Fibroblast of skin of back (primary cell): ENCODE measurements at regions not wholly inside any gene's neighbourhood (a gene's known extent, or its start where the extent isn't known, plus 50 kb on each side); places are given as distances from the start of the nearest gene placed in this dataset.

Experiments
- DNase-seq: peaks from one replicate; pipeline ENCODE4 v3.0.0-alpha.2; 2013

- DNase-seq = no peak
Observed at GRCh38 chr20:63085151-63085861, 78.5 kb upstream of the BHLHE23 start.

DNA sequence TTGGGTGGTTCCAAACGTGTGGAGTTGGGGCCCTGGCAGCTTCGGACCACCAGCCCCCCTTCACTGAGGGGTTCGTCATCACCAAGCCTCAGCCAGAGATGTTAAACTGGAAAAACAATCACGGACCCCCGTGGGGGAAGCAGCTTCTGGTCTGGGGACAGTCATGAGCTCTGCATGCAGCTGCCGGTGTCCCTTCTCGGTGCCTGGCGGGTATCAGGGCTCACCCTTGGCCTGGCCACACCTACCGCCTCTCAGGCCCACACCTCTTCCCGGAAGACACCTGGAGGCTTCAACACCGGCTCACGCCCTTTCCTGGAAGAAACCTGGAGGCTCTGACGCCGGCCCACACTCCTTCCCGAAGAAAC is 77.8 kb upstream of the BHLHE23 start:
- DNase-seq = no peak

DNA sequence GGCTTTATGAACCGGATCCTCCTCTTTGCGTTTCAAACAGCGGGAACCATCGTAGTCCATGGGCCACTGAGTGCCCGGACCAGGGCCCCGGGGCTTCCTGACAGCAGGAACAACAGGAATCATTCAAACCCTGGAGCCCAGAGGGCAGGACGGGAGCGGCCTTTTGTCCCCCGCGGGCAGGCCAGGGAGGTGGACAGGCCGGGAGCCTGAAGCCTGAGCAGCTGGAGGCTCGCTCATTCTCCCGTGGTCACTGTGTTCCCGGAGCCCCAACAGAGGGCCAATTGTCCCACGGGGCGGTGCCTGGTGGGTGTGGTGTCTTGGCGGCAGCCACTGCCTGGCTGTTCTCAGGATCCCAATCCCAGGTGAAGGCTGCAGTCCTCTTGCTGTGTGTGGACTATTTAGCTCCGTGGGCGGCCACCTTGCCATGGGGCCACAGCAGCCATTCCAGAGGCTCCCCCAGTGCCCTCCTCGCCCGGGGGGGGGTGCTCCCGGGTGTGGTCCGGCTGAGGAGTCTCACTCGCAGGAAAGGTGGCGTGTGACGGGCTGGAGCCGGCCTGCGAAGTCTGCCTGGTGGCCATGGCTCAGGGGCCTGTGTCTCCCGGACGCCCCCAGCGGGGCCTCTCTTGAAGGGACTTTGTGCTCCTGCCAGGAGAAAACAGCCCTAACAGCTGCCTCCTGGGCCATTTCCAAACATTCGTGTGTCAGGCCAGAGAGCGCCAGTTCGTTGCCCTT is 77.2 kb upstream of the BHLHE23 start:
- DNase-seq = no peak

DNA sequence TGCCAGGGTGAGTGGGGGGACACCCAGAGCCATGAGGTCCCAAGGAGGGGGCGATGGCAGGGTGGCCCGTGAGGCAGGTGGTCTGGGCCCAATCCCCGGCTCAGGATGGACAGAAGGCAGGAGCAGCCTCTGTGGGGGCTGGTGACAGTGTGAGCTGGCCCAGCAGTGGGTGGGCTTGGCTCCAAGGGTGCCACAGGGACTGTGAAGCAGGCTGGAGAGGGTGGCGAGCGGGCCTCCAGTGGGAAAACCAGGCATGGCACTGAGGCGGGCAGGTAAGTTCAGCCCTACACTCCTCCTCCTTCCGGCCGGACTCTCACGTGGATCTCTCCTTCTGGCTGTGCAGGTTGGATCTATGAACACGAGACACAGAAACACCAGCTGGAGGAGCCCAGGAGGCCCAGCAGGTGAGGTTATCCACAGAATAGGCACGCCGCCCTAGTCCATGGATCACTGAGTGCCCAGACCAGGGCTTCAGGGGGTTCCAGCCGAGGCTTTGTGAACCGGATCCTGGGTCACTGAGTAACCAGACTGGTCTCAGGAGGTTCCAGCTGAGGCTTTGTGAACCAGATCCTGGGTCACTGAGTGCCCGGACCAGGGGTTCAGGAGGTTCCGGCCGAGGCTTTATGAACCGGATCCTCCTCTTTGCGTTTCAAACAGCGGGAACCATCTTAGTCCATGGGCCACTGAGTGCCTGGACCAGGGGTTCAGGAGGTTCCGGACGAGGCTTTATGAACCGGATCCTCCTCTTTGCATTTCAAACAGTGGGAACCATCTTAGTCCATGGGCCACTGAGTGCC is 76.4 kb upstream of the BHLHE23 start:
- DNase-seq = no peak

GRCh38 chr20:63082308-63082938 is 75.7 kb upstream of the BHLHE23 start:
- peak; percentile 38 for DNase-seq

GRCh38 chr20:63081831-63082230 is 75.1 kb upstream of the BHLHE23 start:
- no peak for DNase-seq

GRCh38 chr20:63081351-63081750 is 74.6 kb upstream of the BHLHE23 start:
- DNase-seq = no peak

- no peak for DNase-seq
Observed at GRCh38 chr20:63080811-63081210, 74.0 kb upstream of the BHLHE23 start.

DNA sequence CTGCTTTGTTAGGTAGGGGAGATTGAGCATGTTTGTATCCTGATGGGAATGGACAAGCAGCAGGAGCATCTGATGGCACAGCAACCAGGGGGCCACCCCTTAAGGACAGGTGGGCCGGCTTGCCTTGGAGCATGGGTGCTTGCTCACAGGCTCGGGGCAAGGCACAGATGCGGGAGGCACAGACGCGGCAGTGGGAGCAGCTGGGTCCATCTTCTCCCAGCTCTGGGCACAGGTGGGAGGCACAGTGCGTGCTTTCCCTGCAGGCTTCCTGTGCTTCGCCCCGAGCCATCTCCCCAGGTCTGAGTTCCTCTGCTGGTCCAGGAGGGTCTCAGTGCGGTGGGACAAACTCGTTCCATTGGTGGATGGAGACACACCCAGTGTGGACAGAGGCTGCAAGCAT is 73.6 kb upstream of the BHLHE23 start:
- DNase-seq = no peak

- no peak for DNase-seq
Observed at GRCh38 chr20:63079971-63080370, 73.2 kb upstream of the BHLHE23 start.

- no peak for DNase-seq
Observed at GRCh38 chr20:63077705-63078104, 70.9 kb upstream of the BHLHE23 start.

- DNase-seq = no peak
Observed at GRCh38 chr20:63076421-63076820, 69.7 kb upstream of the BHLHE23 start.

DNA sequence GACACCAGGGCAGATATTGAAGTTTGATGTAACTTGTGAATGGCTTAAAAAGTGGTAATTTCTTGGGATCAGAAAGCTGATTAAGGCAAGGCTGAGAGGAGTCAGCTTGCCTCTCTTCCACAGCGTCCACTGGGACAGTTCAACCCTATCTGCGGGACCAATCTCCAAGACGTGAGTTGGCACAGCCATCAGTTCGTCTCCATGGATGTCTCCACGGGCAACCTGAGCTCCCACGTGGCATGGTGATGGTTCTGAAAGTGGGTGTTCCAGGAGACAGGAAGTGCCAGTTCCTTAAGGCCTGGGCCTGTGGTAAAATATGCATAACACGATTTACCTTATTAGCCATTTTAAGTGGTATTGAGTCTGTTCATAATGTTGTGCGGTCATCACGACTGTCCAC is 67.9 kb upstream of the BHLHE23 start:
- no peak for DNase-seq

GRCh38 chr20:63074182-63074581 is 67.4 kb upstream of the BHLHE23 start:
- DNase-seq = no peak

DNA sequence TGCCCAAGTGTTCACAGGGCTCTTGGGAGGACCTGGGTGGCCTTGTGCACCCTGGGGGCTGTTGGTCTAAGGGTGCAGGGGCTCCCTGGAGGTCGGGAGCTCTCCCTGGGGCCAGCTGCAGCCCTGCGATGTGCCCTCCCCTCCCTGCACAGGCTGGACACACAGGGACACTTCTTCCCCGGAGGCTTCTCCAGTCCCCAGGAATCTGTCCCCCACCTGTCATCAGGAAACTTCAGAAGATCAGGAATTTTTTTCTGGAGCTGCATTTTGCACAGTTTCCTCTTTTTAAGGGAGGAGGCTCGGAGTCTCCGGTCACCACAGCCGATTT is 66.9 kb upstream of the BHLHE23 start:
- DNase-seq = no peak

DNA sequence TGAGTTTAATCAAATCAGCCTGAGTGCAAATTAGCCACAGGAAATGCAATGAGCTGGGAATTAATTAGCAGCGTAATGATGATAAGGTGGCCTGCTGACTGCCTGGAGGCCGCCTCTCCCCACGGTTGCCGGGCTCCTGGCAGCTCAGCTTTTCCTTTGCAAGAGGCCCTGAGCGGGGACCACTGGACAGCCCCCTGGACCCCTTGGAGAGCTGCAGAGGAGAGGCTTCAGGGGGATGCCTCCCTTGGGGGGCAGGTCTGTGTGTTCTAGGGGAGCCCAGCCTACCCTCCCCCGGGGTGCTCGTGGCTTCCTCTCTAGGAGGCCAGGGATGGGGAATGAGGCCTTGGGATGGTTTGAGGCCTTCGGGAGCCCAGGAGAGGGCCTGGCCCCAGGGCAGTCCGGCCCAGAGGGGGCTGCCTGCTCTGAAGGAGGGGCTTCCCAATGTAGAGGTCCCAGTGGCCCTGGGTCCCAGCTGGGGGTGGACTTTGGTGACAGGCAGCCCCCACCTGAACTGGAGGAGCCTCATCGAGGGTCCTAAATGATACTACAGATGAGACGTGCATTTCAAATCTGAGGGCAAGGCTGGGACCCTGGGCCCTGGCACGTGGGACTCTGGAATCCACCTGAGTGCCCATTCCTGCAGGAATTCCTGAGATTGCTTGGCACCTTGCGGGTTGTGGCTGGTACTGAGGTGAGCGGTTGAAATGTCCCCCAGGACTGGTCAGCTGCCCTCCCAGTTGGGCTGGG is 66.4 kb upstream of the BHLHE23 start:
- DNase-seq = no peak

- no peak for DNase-seq
Observed at GRCh38 chr20:63072231-63072791, 65.5 kb upstream of the BHLHE23 start.

DNA sequence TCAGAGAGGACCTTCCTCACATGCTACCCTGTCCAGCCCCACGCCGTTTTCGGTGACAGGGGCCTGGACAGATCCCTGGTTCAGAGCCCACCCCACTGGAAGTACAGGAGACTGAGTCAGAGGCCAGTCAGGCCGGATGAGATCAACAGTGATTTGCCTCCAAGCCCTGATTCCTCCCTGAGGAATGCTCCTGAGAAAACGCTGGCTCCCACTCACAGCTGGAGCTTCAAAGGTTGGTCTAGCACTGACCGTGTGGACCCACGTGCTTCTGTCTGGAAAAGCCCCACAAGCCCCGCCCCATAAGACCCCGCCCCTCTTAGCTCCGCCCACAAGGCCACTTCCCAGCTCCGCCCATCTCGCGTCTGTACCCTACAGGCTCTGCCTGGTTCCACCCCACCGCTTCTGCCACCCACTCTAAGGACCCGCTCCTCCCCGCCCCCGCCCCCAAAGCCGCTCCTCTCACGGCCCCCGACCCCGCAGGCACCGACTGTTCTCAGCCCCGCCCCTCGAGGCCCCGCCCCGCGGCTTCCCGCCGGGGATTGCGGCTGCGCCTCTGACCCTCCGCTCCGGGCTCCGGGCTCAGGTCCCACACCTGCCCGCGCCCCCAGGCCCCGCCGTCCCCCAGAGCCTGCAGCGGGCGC is 64.9 kb upstream of the BHLHE23 start:
- peak; percentile 56 for DNase-seq

DNA sequence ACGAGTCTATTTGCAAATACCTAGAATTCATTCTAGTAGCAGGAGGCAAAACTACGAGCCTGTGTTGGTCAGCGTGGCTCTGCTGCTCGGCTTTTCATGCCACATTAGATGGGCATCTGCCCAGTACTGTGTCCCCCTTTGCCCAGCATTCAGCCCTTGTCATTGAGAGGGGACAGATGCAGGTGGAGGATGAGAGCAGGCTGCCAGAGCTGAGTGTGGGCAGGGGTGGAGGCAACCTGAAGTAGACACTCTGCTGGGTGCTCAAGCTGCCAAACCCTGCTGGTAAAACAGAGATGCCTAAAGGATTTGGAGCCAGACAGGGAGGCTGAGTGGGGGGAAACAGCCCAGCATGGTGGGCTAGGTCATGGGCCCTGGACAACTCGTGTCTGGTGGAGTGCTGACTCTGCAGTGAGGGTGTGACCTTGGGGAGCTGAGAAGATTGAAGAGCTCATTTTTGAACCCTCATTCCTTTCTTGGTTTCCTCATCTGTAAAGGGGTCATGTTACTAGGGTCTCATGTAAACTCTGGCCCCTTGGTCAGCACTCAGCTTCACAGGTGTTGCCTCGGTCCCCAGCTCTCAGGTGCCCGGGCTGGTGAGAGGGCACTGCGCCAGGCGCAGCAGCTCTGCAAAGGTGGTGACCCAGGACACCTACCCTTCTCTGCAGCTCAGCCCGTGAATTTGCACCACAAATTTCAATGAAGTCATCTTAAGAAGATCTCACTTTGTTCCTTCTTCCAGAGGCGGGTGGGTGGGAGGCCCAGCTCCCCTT is 64.2 kb upstream of the BHLHE23 start:
- DNase-seq = no peak

- no peak for DNase-seq
Observed at GRCh38 chr20:63070301-63070625, 63.5 kb upstream of the BHLHE23 start.
